K562 (cell line): ENCODE measurements at regions not wholly inside any gene's neighbourhood (a gene's known extent, or its start where the extent isn't known, plus 50 kb on each side); places are given as distances from the start of the nearest gene placed in this dataset.

ENCODE experiments used
- ESRRA ChIP-seq: fragments of 450-650 bp; IDR thresholded peaks from 2 replicates; pipeline ENCODE4 v1.6.1; 2014; ENCODE audit warnings: low read depth, mild to moderate bottlenecking, moderate library complexity, borderline replicate concordance
- NFATC3 ChIP-seq: fragments of 450-650 bp; IDR thresholded peaks from 2 replicates; pipeline ENCODE4 v1.6.1; 2017; ENCODE audit warnings: mild to moderate bottlenecking
- NFYB ChIP-seq: IDR thresholded peaks from 2 replicates; pipeline ENCODE4 v1.6.1; 2011; ENCODE audit warnings: mild to moderate bottlenecking, moderate library complexity; ENCODE audit not compliant: insufficient read length; ENCODE audit errors: extremely low read depth
- PCBP1 ChIP-seq: fragments of 200-400 bp; formaldehyde crosslinking; IDR thresholded peaks from 2 replicates; pipeline ENCODE4 v1.6.1; 2018; ENCODE audit warnings: mild to moderate bottlenecking, low read depth, low read length; ENCODE audit not compliant: poor library complexity, severe bottlenecking
- POLR2AphosphoS5 ChIP-seq: IDR thresholded peaks from 2 replicates; pipeline ENCODE4 v1.6.1; 2011; ENCODE audit warnings: mild to moderate bottlenecking, low read depth, low read length, moderate library complexity; ENCODE audit not compliant: control insufficient read depth, insufficient read depth
- RAD51 ChIP-seq: fragments of 450-650 bp; IDR thresholded peaks from 2 replicates; pipeline ENCODE4 v1.7.1; 2016; ENCODE audit warnings: low read depth, mild to moderate bottlenecking, borderline replicate concordance
- RBM14 ChIP-seq: fragments of 200-400 bp; formaldehyde crosslinking; IDR thresholded peaks from 2 replicates; pipeline ENCODE4 v1.6.1; 2018; ENCODE audit warnings: low read depth, mild to moderate bottlenecking, low read length, moderate library complexity, borderline replicate concordance; ENCODE audit not compliant: insufficient read depth
- RBM15 ChIP-seq: fragments of 200-400 bp; formaldehyde crosslinking; IDR thresholded peaks from 2 replicates; pipeline ENCODE4 v1.6.1; 2018; ENCODE audit warnings: mild to moderate bottlenecking, low read length, moderate library complexity; ENCODE audit not compliant: insufficient read depth
- RNF2 ChIP-seq: sonication (generic); IDR thresholded peaks from 2 replicates; pipeline ENCODE4 v1.6.1; 2016
- SRF ChIP-seq, 2 experiments: fragments of 250-450, 450-650 bp in 1 of 2; sonication (Bioruptor Pico) in 1 of 2; sonication (generic) in 1 of 2; formaldehyde crosslinking; IDR thresholded peaks; 2 replicates each; pipeline versions ENCODE4 v1.5.0 to v1.5.1; 2020 to 2022; ENCODE audit warnings: mild to moderate bottlenecking in 1 of 2, missing genetic modification reagents in 1 of 2
- TFAP4 ChIP-seq: sonication (generic); formaldehyde crosslinking; IDR thresholded peaks from 2 replicates; pipeline ENCODE4 v1.8.0; 2022; ENCODE audit warnings: missing genetic modification reagents, mild to moderate bottlenecking, moderate library complexity, borderline replicate concordance
- ZBTB7A ChIP-seq: IDR thresholded peaks from 2 replicates; pipeline ENCODE4 v1.6.1; 2011; ENCODE audit warnings: low read depth, mild to moderate bottlenecking, low read length, moderate library complexity, borderline replicate concordance; ENCODE audit not compliant: control insufficient read depth
- TF ChIP-seq, protein P1 (sequence below), 3 experiments: IDR thresholded peaks in 2 of 3; conservative IDR thresholded peaks in 1 of 3; 2 replicates each; pipeline ENCODE4 v1.5.1; 2011 to 2012; ENCODE audit warnings: low read length in 3 of 3, mild to moderate bottlenecking in 3 of 3, control low read depth in 2 of 3, improper control_type of control experiment in 1 of 3, inconsistent platforms in 1 of 3, low read depth in 1 of 3, mixed read lengths in 1 of 3, moderate library complexity in 1 of 3; ENCODE audit not compliant: insufficient read depth in 2 of 3
- TF ChIP-seq, protein P2 (sequence below): sonication (generic); formaldehyde crosslinking; IDR thresholded peaks from 2 replicates; pipeline ENCODE4 v1.8.1; 2022; ENCODE audit warnings: missing genetic modification reagents

- TF ChIP-seq POLR2AphosphoS5 (no peak), NFYB (no peak), ESRRA (no peak), ZBTB7A (no peak), TFAP4 (CRISPR knock-in tag) (no peak), SRF (CRISPR knock-in tag; IDR thresholded peaks at IDR 0.05) (no peak), PCBP1 (no peak), RBM15 (no peak), RNF2 (no peak), RAD51 (no peak), NFATC3 (no peak), RBM14 (no peak)
- TF ChIP-seq, protein P1, sequence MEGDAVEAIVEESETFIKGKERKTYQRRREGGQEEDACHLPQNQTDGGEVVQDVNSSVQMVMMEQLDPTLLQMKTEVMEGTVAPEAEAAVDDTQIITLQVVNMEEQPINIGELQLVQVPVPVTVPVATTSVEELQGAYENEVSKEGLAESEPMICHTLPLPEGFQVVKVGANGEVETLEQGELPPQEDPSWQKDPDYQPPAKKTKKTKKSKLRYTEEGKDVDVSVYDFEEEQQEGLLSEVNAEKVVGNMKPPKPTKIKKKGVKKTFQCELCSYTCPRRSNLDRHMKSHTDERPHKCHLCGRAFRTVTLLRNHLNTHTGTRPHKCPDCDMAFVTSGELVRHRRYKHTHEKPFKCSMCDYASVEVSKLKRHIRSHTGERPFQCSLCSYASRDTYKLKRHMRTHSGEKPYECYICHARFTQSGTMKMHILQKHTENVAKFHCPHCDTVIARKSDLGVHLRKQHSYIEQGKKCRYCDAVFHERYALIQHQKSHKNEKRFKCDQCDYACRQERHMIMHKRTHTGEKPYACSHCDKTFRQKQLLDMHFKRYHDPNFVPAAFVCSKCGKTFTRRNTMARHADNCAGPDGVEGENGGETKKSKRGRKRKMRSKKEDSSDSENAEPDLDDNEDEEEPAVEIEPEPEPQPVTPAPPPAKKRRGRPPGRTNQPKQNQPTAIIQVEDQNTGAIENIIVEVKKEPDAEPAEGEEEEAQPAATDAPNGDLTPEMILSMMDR (IDR thresholded peaks at IDR 0.05 in 2 of 3, conservative IDR thresholded peaks at IDR 0.05 in 1 of 3; ENCODE audit: insufficient read depth in 2 of 3, low read depth in 1 of 3, low read length in 3 of 3), result no peak
- TF ChIP-seq, protein P2, sequence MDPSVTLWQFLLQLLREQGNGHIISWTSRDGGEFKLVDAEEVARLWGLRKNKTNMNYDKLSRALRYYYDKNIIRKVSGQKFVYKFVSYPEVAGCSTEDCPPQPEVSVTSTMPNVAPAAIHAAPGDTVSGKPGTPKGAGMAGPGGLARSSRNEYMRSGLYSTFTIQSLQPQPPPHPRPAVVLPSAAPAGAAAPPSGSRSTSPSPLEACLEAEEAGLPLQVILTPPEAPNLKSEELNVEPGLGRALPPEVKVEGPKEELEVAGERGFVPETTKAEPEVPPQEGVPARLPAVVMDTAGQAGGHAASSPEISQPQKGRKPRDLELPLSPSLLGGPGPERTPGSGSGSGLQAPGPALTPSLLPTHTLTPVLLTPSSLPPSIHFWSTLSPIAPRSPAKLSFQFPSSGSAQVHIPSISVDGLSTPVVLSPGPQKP (CRISPR knock-in tag), result no peak
Measured at GRCh38 chr4:148914301-148914700, 472.1 kb upstream of the NR3C2 start.
